ENCODE measurements at regions not wholly inside any gene's neighbourhood (a gene's known extent, or its start where the extent isn't known, plus 50 kb on each side); places are given as distances from the start of the nearest gene placed in this dataset.

DNA sequence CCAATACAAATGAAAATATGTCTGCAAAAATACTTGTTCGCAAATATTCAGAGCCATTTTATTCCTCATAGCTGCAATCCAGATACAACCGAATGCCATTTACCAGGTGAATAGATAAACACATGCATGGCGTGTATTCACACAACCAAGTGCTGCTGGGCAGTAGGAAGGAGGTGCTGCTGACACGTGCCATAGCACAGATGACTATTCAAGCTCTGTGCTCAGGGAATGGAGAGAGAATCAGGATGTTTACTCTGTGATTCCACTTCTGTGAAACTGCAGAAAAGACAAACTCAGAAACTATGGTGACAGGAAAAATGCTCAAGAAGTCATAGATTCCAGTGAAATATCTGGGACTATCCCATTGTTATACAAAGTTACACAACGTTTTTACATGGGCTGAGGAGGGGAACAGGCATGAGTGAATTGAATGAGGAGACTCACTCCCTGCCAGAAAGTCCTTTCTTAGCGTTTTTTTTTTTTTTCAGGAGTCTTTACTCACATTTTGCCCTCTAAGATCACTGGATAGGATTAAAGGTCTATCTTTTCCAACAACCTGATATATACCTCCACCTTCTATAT, 152.9 kb upstream of the NDN start:
- DNase-seq (ENCODE audit: low read depth), result no peak
- TF ChIP-seq CTCF (IDR thresholded peaks at IDR 0.05; ENCODE audit: insufficient read depth, low read depth, low read length), result no peak
- no peak overlapping the region for H3K4me3 ChIP-seq (ENCODE audit: low read depth, low read length)

GRCh38 chr15:23846218-23846617, 159.1 kb upstream of the NDN start:
- no peak for DNase-seq (ENCODE audit: low read depth)
- H3K4me3 ChIP-seq (ENCODE audit: low read depth, low read length), result no peak overlapping the region
- no peak for TF ChIP-seq CTCF (IDR thresholded peaks at IDR 0.05; ENCODE audit: insufficient read depth, low read depth, low read length)

GRCh38 chr15:23850666-23851065, 163.6 kb upstream of the NDN start:
- no peak for TF ChIP-seq CTCF (IDR thresholded peaks at IDR 0.05; ENCODE audit: insufficient read depth, low read depth, low read length)
- H3K4me3 ChIP-seq (ENCODE audit: low read depth, low read length), result no peak overlapping the region
- no peak for DNase-seq (ENCODE audit: low read depth)

GRCh38 chr15:23851921-23852320, 164.8 kb upstream of the NDN start:
- no peak for TF ChIP-seq CTCF (IDR thresholded peaks at IDR 0.05; ENCODE audit: insufficient read depth, low read depth, low read length)
- H3K4me3 ChIP-seq (ENCODE audit: low read depth, low read length), result no peak overlapping the region
- DNase-seq (ENCODE audit: low read depth), result no peak

GRCh38 chr15:23853286-23853685, 166.2 kb upstream of the NDN start:
- no peak for TF ChIP-seq CTCF (IDR thresholded peaks at IDR 0.05; ENCODE audit: insufficient read depth, low read depth, low read length)
- H3K4me3 ChIP-seq (ENCODE audit: low read depth, low read length), result no peak overlapping the region
- no peak for DNase-seq (ENCODE audit: low read depth)

- DNase-seq (ENCODE audit: low read depth), result no peak
- no peak overlapping the region for H3K4me3 ChIP-seq (ENCODE audit: low read depth, low read length)
- no peak for TF ChIP-seq CTCF (IDR thresholded peaks at IDR 0.05; ENCODE audit: insufficient read depth, low read depth, low read length)
Observed at GRCh38 chr15:23854203-23854911, 167.3 kb upstream of the NDN start.

All from fibroblast of villous mesenchyme (primary cell).